Panc1 (cell line): ENCODE measurements at regions not wholly inside any gene's neighbourhood (a gene's known extent, or its start where the extent isn't known, plus 50 kb on each side); places are given as distances from the start of the nearest gene placed in this dataset.

Experiments
- ATAC-seq: fragments of 200-7000 bp; cut with Tn5 transposase; 2 replicates; pipeline ENCODE4 v1.9.1; 2020; ENCODE audit warnings: mild to moderate bottlenecking, moderate library complexity
- BruUV-seq: library from RNA; stranded (reverse); fragments of 400-500 nt; replicated peaks from 2 replicates; lab custom pipeline; 2021; lab: Mats Ljungman, UMichigan
- CTCF ChIA-PET: fragments of 300-600 bp; sonication (Branson Sonifier 250); formaldehyde crosslinking; loops from one replicate; lab custom pipeline; 2022; ENCODE audit warnings: antibody characterized with exemption; lab: Charles Lee
- POLR2A ChIA-PET: fragments of 300-600 bp; sonication (Branson Sonifier 250); formaldehyde crosslinking; loops from one replicate; lab custom pipeline; 2022; ENCODE audit warnings: antibody characterized with exemption; lab: Charles Lee
- DNase-seq: peaks from one replicate; pipeline ENCODE4 v3.0.0-alpha.2; 2010; ENCODE audit warnings: low read depth, low spot score
- H3K27ac ChIP-seq: 2 replicates; pipeline ENCODE4 v1.5.1; 2011; ENCODE audit warnings: mild to moderate bottlenecking, low read length, inconsistent platforms
- H3K27me3 ChIP-seq: fragments of 200-500 bp; sonication (Bioruptor generic); 2 replicates; pipeline ENCODE4 v1.6.0; 2014; ENCODE audit warnings: low read length, inconsistent platforms; ENCODE audit not compliant: control insufficient read depth, insufficient read depth
- H3K36me3 ChIP-seq: fragments of 200-500 bp; sonication (Bioruptor generic); 2 replicates; pipeline ENCODE4 v1.5.1; 2014; ENCODE audit warnings: inconsistent platforms, mild to moderate bottlenecking, low read length, moderate library complexity; ENCODE audit not compliant: control insufficient read depth, insufficient read depth
- H3K4me1 ChIP-seq: 2 replicates; pipeline ENCODE4 v1.5.1; 2011; ENCODE audit warnings: inconsistent platforms, mild to moderate bottlenecking, low read length, moderate library complexity; ENCODE audit not compliant: control insufficient read depth, insufficient read depth
- H3K4me3 ChIP-seq, 2 experiments: 2 replicates each; pipeline ENCODE4 v1.5.1; 2011 to 2012; ENCODE audit warnings: low read depth in 2 of 2, low read length in 2 of 2, mild to moderate bottlenecking in 2 of 2, inconsistent platforms in 1 of 2, moderate library complexity in 1 of 2
- H3K9me3 ChIP-seq: fragments of 200-500 bp; sonication (Bioruptor generic); 2 replicates; pipeline ENCODE4 v1.5.1; 2014; ENCODE audit warnings: low read depth, mild to moderate bottlenecking, inconsistent platforms, low read length, moderate library complexity; ENCODE audit not compliant: control insufficient read depth, insufficient read depth
- CTCF ChIP-seq: fragments of 450-650 bp; IDR thresholded peaks from 2 replicates; pipeline ENCODE4 v1.5.1; 2017; ENCODE audit warnings: mild to moderate bottlenecking
- POLR2AphosphoS5 ChIP-seq: IDR thresholded peaks from 2 replicates; pipeline ENCODE4 v1.6.1; 2012; ENCODE audit warnings: mild to moderate bottlenecking, low read depth, low read length, moderate library complexity
- REST ChIP-seq, 2 experiments: IDR thresholded peaks; 2 replicates each; pipeline ENCODE4 v1.6.1; 2011 to 2012; ENCODE audit warnings: low read depth in 2 of 2, control low read depth in 1 of 2, low read length in 1 of 2, mild to moderate bottlenecking in 1 of 2, moderate library complexity in 1 of 2; ENCODE audit not compliant: insufficient read depth in 1 of 2
- SIN3A ChIP-seq: IDR thresholded peaks from 2 replicates; pipeline ENCODE4 v1.6.1; 2012; ENCODE audit warnings: low read depth, mild to moderate bottlenecking, low read length, moderate library complexity, borderline replicate concordance; ENCODE audit not compliant: insufficient read depth
- TCF7L2 ChIP-seq: IDR thresholded peaks from 2 replicates; pipeline ENCODE4 v1.6.1; 2011; ENCODE audit warnings: mild to moderate bottlenecking, low read depth, low read length, inconsistent platforms
- in situ Hi-C: cut with HindIII; loops from 2 replicates; pipeline ENCODE4 v1.10.0; 2016; ENCODE audit warnings: low sequenced_read_pairs, low pct_unique_long_range_greater_than_20kb
- intact Hi-C: fragments of 100-400 bp; cut with micrococcal nuclease; formaldehyde crosslinking; loops from one replicate; pipeline ENCODE4 v1.10.0; 2022; ENCODE audit not compliant: unreplicated experiment

GRCh38 chr4:1489639-1489995 is 83.4 kb upstream of the NKX1-1 start:
- no peak for TF ChIP-seq SIN3A
- no peak for TF ChIP-seq POLR2AphosphoS5
- no peak for TF ChIP-seq CTCF
- no peak for TF ChIP-seq TCF7L2
- TF ChIP-seq REST (IDR thresholded peaks at IDR 0.05; ENCODE audit: insufficient read depth in 1 of 2, low read depth in 2 of 2, low read length in 1 of 2) = no peak
- Histone ChIP-seq H3K4me3 (no peak overlapping the region), H3K27me3 (no peaks in the 10 kb centered on the region), H3K36me3 (no peaks in the 10 kb centered on the region), H3K4me1 (no peaks in the 10 kb centered on the region), H3K9me3 (peaks cover 15% of the 10 kb centered on the region; the same call in 1 of the 2 replicates), H3K27ac (no peak overlapping the region)
- intact Hi-C loops = no loop called here
- in situ Hi-C loops = no loop called here
- ChIA-PET POLR2A (no interaction called here), CTCF (no interaction called here)
- no peak for DNase-seq
- no TSS peak for BruUV-seq
- ATAC-seq = no peak

GRCh38 chr4:1488831-1489638 is 82.8 kb upstream of the NKX1-1 start:
- in situ Hi-C loops (no loop called here), intact Hi-C loops (no loop called here)
- no TSS peak for BruUV-seq
- H3K36me3 ChIP-seq = no peaks in the 10 kb centered on the region
- ChIA-PET POLR2A (no interaction called here), CTCF (no interaction called here)
- no peak overlapping the region for H3K27ac ChIP-seq
- TF ChIP-seq REST (IDR thresholded peaks at IDR 0.05; ENCODE audit: insufficient read depth in 1 of 2, low read depth in 2 of 2, low read length in 1 of 2) (no peak), TCF7L2 (no peak), CTCF (no peak), SIN3A (no peak), POLR2AphosphoS5 (no peak)
- no peak for ATAC-seq
- no peak overlapping the region for H3K4me3 ChIP-seq
- H3K27me3 ChIP-seq = no peaks in the 10 kb centered on the region
- no peaks in the 10 kb centered on the region for H3K4me1 ChIP-seq
- peaks cover 18% of the 10 kb centered on the region; the same call in 1 of the 2 replicates for H3K9me3 ChIP-seq
- no peak for DNase-seq
